ENCODE measurements at regions not wholly inside any gene's neighbourhood (a gene's known extent, or its start where the extent isn't known, plus 50 kb on each side); places are given as distances from the start of the nearest gene placed in this dataset.

DNA sequence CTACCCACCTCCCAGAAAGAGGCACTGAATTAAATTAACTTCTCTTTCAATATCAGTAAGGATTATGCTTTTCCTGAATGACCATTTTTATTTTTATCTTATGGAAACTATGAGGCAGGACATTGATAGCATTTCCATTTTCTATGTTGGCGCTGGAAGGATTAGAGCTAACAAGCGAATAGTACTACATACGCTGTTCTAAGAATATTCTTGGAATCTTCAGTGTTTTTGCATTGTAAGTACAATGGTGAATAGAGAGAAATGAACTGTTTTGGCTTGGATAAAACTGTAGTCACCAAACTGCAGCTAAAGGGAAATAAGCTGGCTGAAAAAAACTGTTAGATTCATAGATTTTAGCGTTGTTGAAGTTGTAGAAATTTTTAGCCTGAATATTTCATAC, 779.0 kb upstream of the ADGRL4 start:
- TF ChIP-seq, protein P1, sequence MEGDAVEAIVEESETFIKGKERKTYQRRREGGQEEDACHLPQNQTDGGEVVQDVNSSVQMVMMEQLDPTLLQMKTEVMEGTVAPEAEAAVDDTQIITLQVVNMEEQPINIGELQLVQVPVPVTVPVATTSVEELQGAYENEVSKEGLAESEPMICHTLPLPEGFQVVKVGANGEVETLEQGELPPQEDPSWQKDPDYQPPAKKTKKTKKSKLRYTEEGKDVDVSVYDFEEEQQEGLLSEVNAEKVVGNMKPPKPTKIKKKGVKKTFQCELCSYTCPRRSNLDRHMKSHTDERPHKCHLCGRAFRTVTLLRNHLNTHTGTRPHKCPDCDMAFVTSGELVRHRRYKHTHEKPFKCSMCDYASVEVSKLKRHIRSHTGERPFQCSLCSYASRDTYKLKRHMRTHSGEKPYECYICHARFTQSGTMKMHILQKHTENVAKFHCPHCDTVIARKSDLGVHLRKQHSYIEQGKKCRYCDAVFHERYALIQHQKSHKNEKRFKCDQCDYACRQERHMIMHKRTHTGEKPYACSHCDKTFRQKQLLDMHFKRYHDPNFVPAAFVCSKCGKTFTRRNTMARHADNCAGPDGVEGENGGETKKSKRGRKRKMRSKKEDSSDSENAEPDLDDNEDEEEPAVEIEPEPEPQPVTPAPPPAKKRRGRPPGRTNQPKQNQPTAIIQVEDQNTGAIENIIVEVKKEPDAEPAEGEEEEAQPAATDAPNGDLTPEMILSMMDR (IDR thresholded peaks at IDR 0.05; ENCODE audit: insufficient read depth, low read length, poor library complexity, severe bottlenecking) = no peak
- Histone ChIP-seq H3K36me3 (ENCODE audit: control insufficient read depth, insufficient read depth, low read length) (no peaks in the 10 kb centered on the region), H3K4me3 (replicated peaks; ENCODE audit: low read depth, low read length) (no peak overlapping the region), H3K27me3 (replicated peaks; ENCODE audit: control insufficient read depth, insufficient read depth, low read length) (no peaks in the 10 kb centered on the region)
- no peak for DNase-seq (ENCODE audit: extremely low read depth, insufficient read length)

DNA sequence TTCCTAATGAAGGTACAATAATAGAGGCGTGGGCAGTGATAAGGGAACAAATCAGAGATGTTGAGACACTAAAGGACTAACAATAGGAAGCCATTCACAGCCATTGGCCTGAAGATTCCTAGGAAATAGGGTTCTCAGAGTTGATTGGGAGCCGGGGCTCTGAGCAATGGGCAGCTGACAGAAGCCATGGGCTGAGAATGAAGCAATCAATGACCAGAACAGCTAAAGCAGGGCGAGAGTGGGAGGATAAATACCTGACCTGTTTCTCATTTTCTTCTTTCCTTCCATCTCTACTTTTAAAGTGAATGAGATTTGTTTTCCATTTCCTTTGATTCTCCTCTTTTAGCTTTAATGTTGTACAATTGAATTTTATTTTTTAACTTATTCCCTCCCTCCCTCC, 774.7 kb upstream of the ADGRL4 start:
- TF ChIP-seq, protein P1 (IDR thresholded peaks at IDR 0.05; ENCODE audit: insufficient read depth, low read length, poor library complexity, severe bottlenecking) = no peak
- H3K4me3 ChIP-seq (replicated peaks; ENCODE audit: low read depth, low read length) = no peak overlapping the region
- H3K36me3 ChIP-seq (ENCODE audit: control insufficient read depth, insufficient read depth, low read length) = no peaks in the 10 kb centered on the region
- DNase-seq (ENCODE audit: extremely low read depth, insufficient read length) = no peak
- H3K27me3 ChIP-seq (replicated peaks; ENCODE audit: control insufficient read depth, insufficient read depth, low read length) = no peaks in the 10 kb centered on the region

DNA sequence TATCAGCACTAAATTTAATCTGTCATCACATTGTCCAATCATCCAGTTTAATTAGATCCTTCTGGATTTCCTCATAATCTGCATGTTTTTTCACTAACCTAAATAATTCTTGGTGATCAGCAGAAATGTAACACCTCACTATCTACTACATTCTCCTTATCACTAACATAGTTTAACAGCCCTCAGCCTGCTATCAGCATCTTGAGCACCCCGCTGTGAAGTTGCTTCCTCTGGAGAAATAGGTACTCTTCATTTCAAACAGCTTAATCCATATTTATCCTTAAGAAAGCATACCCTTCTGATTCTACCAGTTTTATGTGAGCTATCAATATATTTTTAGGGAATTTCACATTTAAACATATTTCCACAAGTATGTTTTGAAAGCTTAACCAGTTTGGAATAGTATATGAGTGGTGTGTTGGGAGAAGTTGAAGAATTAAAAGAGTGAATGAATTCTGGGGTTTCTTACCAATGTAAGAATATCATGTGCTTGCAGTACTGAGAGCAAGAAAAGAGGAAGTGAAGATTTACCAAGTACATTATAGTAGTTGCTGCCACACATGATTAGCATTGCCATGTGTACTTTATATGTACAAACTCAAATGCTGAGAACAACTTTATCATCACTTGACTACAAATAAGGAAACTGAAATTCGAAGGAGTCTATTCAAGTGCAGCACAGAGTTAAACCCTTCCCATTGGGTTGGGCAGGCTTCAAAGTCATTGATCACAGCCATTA, 771.1 kb upstream of the ADGRL4 start:
- peak; percentile 60 for DNase-seq (ENCODE audit: extremely low read depth, insufficient read length)

DNA sequence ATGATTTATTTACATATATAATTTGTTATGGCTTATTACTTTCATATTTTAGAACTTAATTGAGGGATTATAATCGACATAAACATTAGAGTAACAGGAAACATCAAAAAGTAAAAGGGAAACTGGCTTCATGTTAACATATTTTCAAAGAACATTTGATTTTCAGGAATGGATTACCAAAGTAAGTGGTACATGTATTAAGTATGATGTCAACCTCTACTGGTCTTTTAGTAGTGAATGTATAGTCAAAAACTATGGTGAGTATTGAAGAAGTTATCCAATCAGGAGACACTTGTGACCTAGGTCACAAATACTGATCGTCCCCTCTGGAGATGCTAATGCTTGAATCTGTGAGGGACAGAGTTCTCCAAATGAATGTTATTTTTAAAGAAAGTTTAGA, 768.9 kb upstream of the ADGRL4 start:
- Histone ChIP-seq H3K36me3 (ENCODE audit: control insufficient read depth, insufficient read depth, low read length) (no peaks in the 10 kb centered on the region), H3K27me3 (replicated peaks; ENCODE audit: control insufficient read depth, insufficient read depth, low read length) (no peaks in the 10 kb centered on the region), H3K4me3 (replicated peaks; ENCODE audit: low read depth, low read length) (no peak overlapping the region)
- TF ChIP-seq, protein P1 (IDR thresholded peaks at IDR 0.05; ENCODE audit: insufficient read depth, low read length, poor library complexity, severe bottlenecking) = no peak
- no peak for DNase-seq (ENCODE audit: extremely low read depth, insufficient read length)

More for the DNA sequence above, 771.1 kb upstream of the ADGRL4 start:
- Histone ChIP-seq H3K4me3 (replicated peaks; ENCODE audit: low read depth, low read length) (no peak overlapping the region), H3K27me3 (replicated peaks; ENCODE audit: control insufficient read depth, insufficient read depth, low read length) (no peaks in the 10 kb centered on the region), H3K36me3 (ENCODE audit: control insufficient read depth, insufficient read depth, low read length) (no peaks in the 10 kb centered on the region)
- TF ChIP-seq, protein P1 (IDR thresholded peaks at IDR 0.05; ENCODE audit: insufficient read depth, low read length, poor library complexity, severe bottlenecking) = no peak

DNA sequence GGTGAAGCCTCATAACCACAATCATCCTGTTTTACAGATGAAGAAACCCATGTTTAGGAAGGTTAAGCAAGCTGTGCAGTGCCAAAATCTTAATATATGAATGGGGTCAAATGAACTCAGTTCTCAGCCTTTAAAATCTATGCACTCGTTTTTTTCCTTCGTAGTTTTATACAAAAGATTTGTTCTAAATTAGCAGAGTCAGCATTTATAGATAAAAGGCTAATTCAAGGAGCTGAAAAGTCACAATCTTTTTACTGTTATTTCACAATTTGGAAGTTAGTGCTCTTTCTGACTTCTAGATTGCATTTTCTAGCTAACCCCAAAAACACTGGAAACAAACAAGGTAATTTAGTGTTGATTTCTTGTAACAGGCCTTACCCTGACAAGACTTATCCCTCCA, 766.9 kb upstream of the ADGRL4 start:
- no peak for DNase-seq (ENCODE audit: extremely low read depth, insufficient read length)
- no peaks in the 10 kb centered on the region for H3K36me3 ChIP-seq (ENCODE audit: control insufficient read depth, insufficient read depth, low read length)
- H3K27me3 ChIP-seq (replicated peaks; ENCODE audit: control insufficient read depth, insufficient read depth, low read length) = no peaks in the 10 kb centered on the region
- TF ChIP-seq, protein P1 (IDR thresholded peaks at IDR 0.05; ENCODE audit: insufficient read depth, low read length, poor library complexity, severe bottlenecking) = no peak
- H3K4me3 ChIP-seq (replicated peaks; ENCODE audit: low read depth, low read length) = no peak overlapping the region

DNA sequence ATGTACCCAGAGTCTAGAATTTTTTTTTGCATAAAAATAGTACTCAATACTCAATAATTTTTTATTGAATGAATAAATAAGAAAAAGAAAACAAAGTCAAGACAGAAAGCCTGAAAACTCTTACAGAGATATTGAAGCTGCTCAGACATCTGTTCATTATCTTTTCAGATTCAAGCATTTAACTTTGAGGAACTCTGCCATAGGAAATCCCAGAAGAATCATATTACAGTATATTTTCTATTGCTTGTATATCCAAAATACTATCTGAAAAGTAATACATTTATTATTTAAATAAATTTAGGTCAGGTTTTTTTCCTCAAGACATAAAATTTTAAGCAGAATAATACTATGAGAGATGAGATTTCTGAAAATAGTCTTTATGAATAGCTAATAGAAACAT, 755.9 kb upstream of the ADGRL4 start:
- TF ChIP-seq, protein P1 (IDR thresholded peaks at IDR 0.05; ENCODE audit: insufficient read depth, low read length, poor library complexity, severe bottlenecking) = no peak
- H3K27me3 ChIP-seq (replicated peaks; ENCODE audit: control insufficient read depth, insufficient read depth, low read length) = no peaks in the 10 kb centered on the region
- no peak for DNase-seq (ENCODE audit: extremely low read depth, insufficient read length)
- no peak overlapping the region for H3K4me3 ChIP-seq (replicated peaks; ENCODE audit: low read depth, low read length)
- H3K36me3 ChIP-seq (ENCODE audit: control insufficient read depth, insufficient read depth, low read length) = no peaks in the 10 kb centered on the region

Measured in GM06990 (cell line).